Neural progenitor cell (in vitro differentiated cells): ENCODE measurements at regions not wholly inside any gene's neighbourhood (a gene's known extent, or its start where the extent isn't known, plus 50 kb on each side); places are given as distances from the start of the nearest gene placed in this dataset.
"Not testable (repeated sequence)": the region's sequence is repeated elsewhere in the genome, so short reads cannot be mapped to it uniquely, and the experiment has no call there.

ENCODE experiments used
- EZH2 ChIP-seq: fragments of 200-600 bp; sonication (generic); IDR thresholded peaks from 2 replicates; pipeline ENCODE4 v1.6.1; 2017; ENCODE audit warnings: antibody characterized with exemption, mild to moderate bottlenecking, moderate library complexity
- TF ChIP-seq, protein P1 (sequence below): fragments of 200-600 bp; sonication (generic); IDR thresholded peaks from 2 replicates; pipeline ENCODE4 v1.5.1; 2017; ENCODE audit warnings: antibody characterized with exemption, mild to moderate bottlenecking

- TF ChIP-seq, protein P1, sequence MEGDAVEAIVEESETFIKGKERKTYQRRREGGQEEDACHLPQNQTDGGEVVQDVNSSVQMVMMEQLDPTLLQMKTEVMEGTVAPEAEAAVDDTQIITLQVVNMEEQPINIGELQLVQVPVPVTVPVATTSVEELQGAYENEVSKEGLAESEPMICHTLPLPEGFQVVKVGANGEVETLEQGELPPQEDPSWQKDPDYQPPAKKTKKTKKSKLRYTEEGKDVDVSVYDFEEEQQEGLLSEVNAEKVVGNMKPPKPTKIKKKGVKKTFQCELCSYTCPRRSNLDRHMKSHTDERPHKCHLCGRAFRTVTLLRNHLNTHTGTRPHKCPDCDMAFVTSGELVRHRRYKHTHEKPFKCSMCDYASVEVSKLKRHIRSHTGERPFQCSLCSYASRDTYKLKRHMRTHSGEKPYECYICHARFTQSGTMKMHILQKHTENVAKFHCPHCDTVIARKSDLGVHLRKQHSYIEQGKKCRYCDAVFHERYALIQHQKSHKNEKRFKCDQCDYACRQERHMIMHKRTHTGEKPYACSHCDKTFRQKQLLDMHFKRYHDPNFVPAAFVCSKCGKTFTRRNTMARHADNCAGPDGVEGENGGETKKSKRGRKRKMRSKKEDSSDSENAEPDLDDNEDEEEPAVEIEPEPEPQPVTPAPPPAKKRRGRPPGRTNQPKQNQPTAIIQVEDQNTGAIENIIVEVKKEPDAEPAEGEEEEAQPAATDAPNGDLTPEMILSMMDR = not testable (repeated sequence)
- TF ChIP-seq EZH2 = not testable (repeated sequence)
Measured at GRCh38 chr3:175937367-175937766, 1078.2 kb downstream of the NAALADL2 start.
